ENCODE measurements at regions not wholly inside any gene's neighbourhood (a gene's known extent, or its start where the extent isn't known, plus 50 kb on each side); places are given as distances from the start of the nearest gene placed in this dataset.

- TF ChIP-seq CTCF (optimal IDR thresholded peaks at IDR 0.05 in 1 of 3, IDR thresholded peaks at IDR 0.05 in 1 of 3, conservative IDR thresholded peaks at IDR 0.05 in 1 of 3; ENCODE audit: extremely low read depth in 1 of 3, insufficient read depth in 2 of 3, low read length in 3 of 3) (no peak), EZH2 (IDR thresholded peaks at IDR 0.05; ENCODE audit: low read length) (no peak)
Measured at GRCh38 chr15:94621736-94622135, 390.4 kb downstream of the MCTP2 start.

Data from keratinocyte (primary cell).